Lung (tissue), 11 donors: ENCODE measurements at regions not wholly inside any gene's neighbourhood (a gene's known extent, or its start where the extent isn't known, plus 50 kb on each side); places are given as distances from the start of the nearest gene placed in this dataset.
"Not testable (repeated sequence)": the region's sequence is repeated elsewhere in the genome, so short reads cannot be mapped to it uniquely, and the experiment has no call there.

Experiments
- ATAC-seq: fragments of 200-7000 bp; cut with Tn5 transposase; one replicate; pipeline ENCODE4 v1.9.1; 2020; ENCODE audit warnings: moderate number of reproducible peaks; ENCODE audit not compliant: insufficient read depth, low FRiP score
- DNase-seq, 3 donors: peaks; one replicate each; pipeline ENCODE4 v3.0.0-alpha.2; 2013 to 2017
- H3K27ac ChIP-seq, 2 donors: one replicate each; pipeline ENCODE4 v1.5.1; 2013; ENCODE audit warnings: mild to moderate bottlenecking in 2 of 2, moderate library complexity in 2 of 2, control low read depth in 1 of 2, inconsistent platforms in 1 of 2, low read depth in 1 of 2, low read length in 1 of 2
- H3K27me3 ChIP-seq, 3 donors: one replicate each; pipeline ENCODE4 v1.5.1; 2013; ENCODE audit warnings: low read length in 2 of 3; ENCODE audit not compliant: control insufficient read depth in 3 of 3, insufficient read depth in 3 of 3
- H3K36me3 ChIP-seq, 4 donors: one replicate each; pipeline ENCODE4 v1.5.1; 2013; ENCODE audit warnings: low read length in 4 of 4, mild to moderate bottlenecking in 1 of 4, moderate library complexity in 1 of 4; ENCODE audit not compliant: control insufficient read depth in 4 of 4, insufficient read depth in 4 of 4
- H3K4me1 ChIP-seq, 5 donors: one replicate each; pipeline ENCODE4 v1.5.1; 2013; ENCODE audit warnings: low read length in 5 of 5, mild to moderate bottlenecking in 2 of 5, moderate library complexity in 1 of 5; ENCODE audit not compliant: control insufficient read depth in 5 of 5, insufficient read depth in 5 of 5
- H3K4me3 ChIP-seq: one replicate; pipeline ENCODE4 v1.5.1; 2013; ENCODE audit warnings: mild to moderate bottlenecking, control low read depth, moderate library complexity
- H3K9ac ChIP-seq, 2 donors: one replicate each; pipeline ENCODE4 v1.5.1; 2013; ENCODE audit warnings: low read length in 2 of 2, control low read depth in 1 of 2; ENCODE audit not compliant: insufficient read depth in 1 of 2
- H3K9me3 ChIP-seq, 4 donors: one replicate each; pipeline ENCODE4 v1.5.1; 2013; ENCODE audit warnings: low read length in 3 of 4, mild to moderate bottlenecking in 1 of 4, moderate library complexity in 1 of 4; ENCODE audit not compliant: control insufficient read depth in 4 of 4, insufficient read depth in 3 of 4
- CTCF ChIP-seq: IDR thresholded peaks from 2 replicates; pipeline ENCODE4 v1.5.1; 2012; ENCODE audit warnings: mild to moderate bottlenecking; ENCODE audit errors: control extremely low read depth, extremely low read depth
- WGBS, 2 donors: extraction: QIAGEN DNeasy Blood & Tissue Kit; methylation state at CpG; one replicate each; pipeline ENCODE4 v1.1.7; 2013; 5-methylcytosine and 5-hydroxymethylcytosine counted together
- donor health status: control.
- donor health status: control.
- donor health status: Bipolar disorder and iron deficiency.
- donor health status: healthy.
- donor health status: DM: yes; HTN: yes; CAD: no.

GRCh38 chr3:86416334-86416733 lies 574.6 kb downstream of the VGLL3 start:
- Histone ChIP-seq H3K27me3 (no peaks in the 10 kb centered on the region), H3K4me1 (no peaks in the 10 kb centered on the region), H3K9me3 (peaks cover 0 to 3% (median 0%) of the 10 kb centered on the region in 4 donors), H3K4me3 (no peak overlapping the region), H3K27ac (no peak overlapping the region), H3K36me3 (no peaks in the 10 kb centered on the region), H3K9ac (no peak overlapping the region)
- TF ChIP-seq CTCF: no peak
- WGBS, 2 donors: 93% methylated on average over 3 of the region's 3 CpGs
- DNase-seq: no peak
- ATAC-seq: no peak

GRCh38 chr3:86413645-86414044 lies 577.3 kb downstream of the VGLL3 start:
- Histone ChIP-seq H3K4me1 (no peaks in the 10 kb centered on the region), H3K36me3 (no peaks in the 10 kb centered on the region)
- TF ChIP-seq CTCF: no peak

GRCh38 chr3:86410587-86410986 lies 580.4 kb downstream of the VGLL3 start:
- H3K36me3 ChIP-seq: no peaks in the 10 kb centered on the region
- no peaks in the 10 kb centered on the region for H3K27me3 ChIP-seq
- no peak for TF ChIP-seq CTCF
- WGBS, 2 donors: 47 to 54% methylated on average over 2 of the region's 2 CpGs
- ATAC-seq (no peak), DNase-seq (no peak)
- H3K4me3 ChIP-seq: no peak overlapping the region
- H3K27ac ChIP-seq: no peak overlapping the region
- no peak overlapping the region for H3K9ac ChIP-seq
- H3K9me3 ChIP-seq: no peaks in the 10 kb centered on the region
- no peaks in the 10 kb centered on the region for H3K4me1 ChIP-seq

More at GRCh38 chr3:86413645-86414044, 577.3 kb downstream of the VGLL3 start:
- H3K27ac ChIP-seq: no peak overlapping the region
- ATAC-seq: no peak
- no peaks in the 10 kb centered on the region for H3K9me3 ChIP-seq
- H3K4me3 ChIP-seq: no peak overlapping the region
- H3K9ac ChIP-seq: no peak overlapping the region
- H3K27me3 ChIP-seq: no peaks in the 10 kb centered on the region
- no peak for DNase-seq
- 28 to 33% methylated on average over 2 of the region's 2 CpGs for WGBS, 2 donors

- H3K36me3 ChIP-seq, H3K9ac ChIP-seq, H3K4me3 ChIP-seq, DNase-seq, H3K9me3 ChIP-seq, H3K27me3 ChIP-seq, H3K4me1 ChIP-seq, H3K27ac ChIP-seq, ATAC-seq: not testable (repeated sequence)
- 51 to 53% methylated on average over 5 of the region's 5 CpGs for WGBS, 2 donors
Observed at GRCh38 chr3:86389759-86390158, 601.2 kb downstream of the VGLL3 start.
